ENCODE measurements at regions not wholly inside any gene's neighbourhood (a gene's known extent, or its start where the extent isn't known, plus 50 kb on each side); places are given as distances from the start of the nearest gene placed in this dataset.

DNA sequence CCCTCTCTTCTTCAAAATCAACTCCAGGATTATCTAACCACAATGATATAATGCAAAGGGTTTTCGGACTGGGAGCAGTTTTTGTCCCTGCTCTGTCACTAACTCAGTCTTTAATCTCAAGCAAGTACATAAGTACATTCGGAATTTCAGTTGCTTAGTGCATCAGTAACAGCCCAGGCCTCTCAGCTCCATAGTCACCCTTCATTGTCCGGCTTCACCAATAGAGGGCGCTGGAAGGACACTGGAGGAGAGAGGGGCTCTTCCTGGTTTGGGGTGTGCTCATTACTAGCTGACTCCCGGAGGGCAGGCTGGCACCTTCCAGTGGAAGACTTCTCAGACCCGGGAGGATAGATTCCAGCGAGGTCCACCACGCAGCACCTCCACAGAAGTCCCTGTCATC, 90.4 kb upstream of the PDGFD start:
- DNase-seq (ENCODE audit: low read depth, low spot score): no peak

DNA sequence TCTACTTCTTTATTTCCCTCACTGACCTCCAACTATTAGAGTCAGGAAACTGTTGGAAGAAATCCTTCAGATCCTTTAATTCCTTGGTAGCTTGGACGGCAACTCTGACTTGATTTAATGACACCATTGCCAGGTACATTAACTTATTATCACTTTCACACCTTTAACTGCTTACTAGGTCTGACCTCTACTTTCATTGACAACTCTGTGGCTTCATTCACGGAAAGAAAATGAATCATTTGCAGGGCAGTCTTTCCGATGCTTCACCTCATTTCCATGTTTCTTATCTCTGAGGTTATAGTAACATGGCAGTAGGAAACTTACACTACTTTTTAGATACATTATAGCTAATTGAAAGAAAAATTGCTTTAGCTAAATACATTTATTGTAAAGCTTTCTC, 82.6 kb upstream of the PDGFD start:
- DNase-seq (ENCODE audit: low read depth, low spot score): no peak

DNA sequence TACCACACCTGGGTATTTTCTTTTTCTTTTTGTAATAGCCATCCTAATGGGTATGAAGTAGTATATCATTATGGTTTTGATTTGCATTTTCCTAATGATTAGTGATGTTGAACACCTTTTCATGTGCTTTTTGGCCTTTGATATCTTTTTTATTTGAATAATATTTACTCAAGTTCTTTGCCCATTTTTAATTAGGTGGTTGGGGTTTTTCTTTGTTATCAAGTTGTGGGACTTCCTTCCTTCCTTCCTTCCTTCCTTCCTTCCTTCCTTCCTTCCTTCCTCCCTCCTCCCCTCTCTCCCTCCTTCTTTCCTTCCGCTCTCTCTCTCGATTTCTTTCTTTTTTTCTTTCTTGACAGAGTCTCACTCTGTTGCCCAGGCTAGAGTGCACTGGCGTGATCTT, 75.0 kb upstream of the PDGFD start:
- DNase-seq (ENCODE audit: low read depth, low spot score): no peak

DNA sequence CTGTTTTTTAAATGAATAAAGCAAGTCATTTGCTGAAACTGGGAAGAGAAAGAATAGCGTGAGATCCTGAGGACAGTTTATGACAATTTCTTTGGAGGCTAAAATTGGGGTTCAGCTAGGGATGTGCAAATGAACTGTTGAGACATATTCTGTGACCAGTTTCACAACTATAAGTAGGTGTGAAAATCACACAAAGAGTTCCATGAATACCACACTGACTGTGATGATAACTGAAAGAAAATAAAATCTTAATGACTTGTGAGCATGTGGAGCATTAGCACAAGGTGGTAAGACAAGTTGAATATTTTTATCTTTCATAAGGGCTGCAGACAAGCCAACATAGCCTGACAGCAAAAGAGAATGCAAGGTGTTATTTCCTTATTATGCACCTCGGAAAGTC, 61.1 kb upstream of the PDGFD start:
- DNase-seq (ENCODE audit: low read depth, low spot score): no peak

DNA sequence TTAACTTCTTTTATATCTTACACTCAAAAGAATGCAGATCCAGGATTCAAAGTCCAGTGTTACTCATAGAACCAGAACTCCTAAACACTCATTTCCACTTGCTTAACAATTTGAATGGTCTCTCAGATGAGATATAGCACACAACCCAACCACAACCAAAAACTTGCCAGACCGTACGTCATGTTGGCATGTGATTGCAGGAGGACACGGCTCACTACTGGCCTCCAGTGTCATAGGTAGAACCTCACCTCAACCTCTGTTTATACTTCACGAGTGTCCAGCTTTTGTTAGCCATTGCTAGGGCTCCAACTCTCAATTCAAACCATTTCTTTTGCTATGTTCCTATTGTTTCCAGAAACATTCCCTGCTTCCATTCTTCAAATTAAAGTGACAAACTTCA, 58.5 kb upstream of the PDGFD start:
- no peak for DNase-seq (ENCODE audit: low read depth, low spot score)

DNA sequence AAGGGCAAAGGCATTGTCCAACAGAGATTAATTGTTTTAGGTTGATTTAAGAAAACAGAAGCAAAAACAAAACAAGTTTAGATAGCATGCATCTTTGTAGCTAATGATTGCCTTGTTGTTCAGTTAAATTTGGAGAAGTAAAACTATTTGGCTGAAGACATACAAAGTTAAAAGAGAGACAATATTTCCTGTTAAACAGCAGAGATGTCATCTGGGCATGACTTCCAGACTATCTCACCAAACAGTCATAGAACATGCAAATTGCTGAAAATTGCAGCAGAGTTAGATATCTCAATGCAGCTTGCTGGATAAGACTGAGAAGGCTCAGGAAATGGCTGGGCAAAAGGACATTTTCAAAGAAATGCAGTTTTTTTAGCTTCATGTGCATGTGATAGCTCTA, 57.5 kb upstream of the PDGFD start:
- no peak for DNase-seq (ENCODE audit: low read depth, low spot score)

DNA sequence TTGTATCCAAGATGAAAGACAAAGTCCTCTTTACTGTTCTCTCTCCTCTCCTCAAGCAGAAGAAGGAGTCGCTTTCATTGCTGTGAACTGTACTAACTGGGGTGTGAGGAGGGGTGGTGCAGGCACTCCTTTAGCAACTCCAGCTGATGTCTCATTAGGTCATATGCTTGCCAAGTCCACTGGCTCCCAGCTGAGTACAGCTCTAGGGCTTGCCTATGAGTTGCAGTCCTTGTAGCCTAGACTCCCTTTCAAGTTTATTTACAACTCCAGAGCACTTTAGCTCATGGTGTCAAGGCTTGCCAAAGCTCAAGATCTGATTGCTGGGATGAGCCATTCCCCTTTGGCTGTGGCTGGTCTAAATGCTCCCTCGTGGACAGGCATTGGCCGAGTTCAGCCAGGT, 55.1 kb upstream of the PDGFD start:
- no peak for DNase-seq (ENCODE audit: low read depth, low spot score)

DNA sequence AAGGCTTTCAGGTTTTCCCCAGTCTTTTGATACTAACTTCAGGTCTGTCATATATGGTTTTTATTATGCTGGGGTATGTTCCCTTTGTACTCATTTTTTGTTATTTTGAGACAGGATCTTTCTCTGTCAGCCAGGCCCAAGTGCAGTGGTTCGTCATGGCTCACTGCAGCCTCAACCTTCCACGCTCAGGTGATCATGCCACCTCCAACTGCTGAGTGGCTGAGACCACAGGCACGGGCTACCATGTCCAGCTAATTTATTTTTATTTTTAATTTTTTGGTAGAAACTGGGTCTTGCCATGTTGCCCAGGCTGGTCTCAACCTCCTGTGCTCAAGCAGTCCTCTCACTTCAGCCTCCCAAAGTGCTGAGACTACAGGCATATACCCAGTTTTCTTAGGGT, 50.6 kb upstream of the PDGFD start:
- DNase-seq (ENCODE audit: low read depth, low spot score): no peak

Data from smooth muscle cell of the brain vasculature (primary cell).